ENCODE measurements at regions not wholly inside any gene's neighbourhood (a gene's known extent, or its start where the extent isn't known, plus 50 kb on each side); places are given as distances from the start of the nearest gene placed in this dataset.

DNA sequence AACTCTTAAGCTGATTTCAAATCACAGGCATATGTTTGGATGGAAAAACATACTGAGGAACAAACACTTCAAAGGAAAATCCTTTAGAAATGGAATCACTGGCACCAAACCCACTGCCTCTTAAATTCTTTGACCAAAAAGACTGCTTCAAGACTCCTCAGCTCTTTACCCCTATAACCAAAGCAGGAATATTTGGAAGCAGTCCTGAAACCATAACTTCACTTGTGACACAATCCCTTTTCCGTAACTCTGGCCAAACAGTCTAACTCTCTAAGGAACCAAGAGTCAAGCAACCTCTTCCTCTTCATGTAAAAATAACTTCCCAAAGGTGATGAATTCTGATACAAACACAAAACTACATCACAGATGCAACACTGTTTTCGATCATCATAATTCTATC, 104.3 kb downstream of the MTERF1 start:
- FAIRE-seq, result no peak

More for the DNA sequence above, 104.3 kb downstream of the MTERF1 start:
- ATAC-seq (no peak), DNase-seq (ENCODE audit: low spot score) (no peak)
- Histone ChIP-seq H4K20me1 (ENCODE audit: insufficient read depth, low read length) (no peaks in the 10 kb centered on the region), H3K36me3 (replicated peaks in 1 of 2; ENCODE audit: control insufficient read depth in 1 of 2, insufficient read depth in 2 of 2, low read length in 2 of 2) (no peaks in the 10 kb centered on the region), H3K4me2 (ENCODE audit: low read depth, low read length) (no peak overlapping the region), H3K79me2 (ENCODE audit: insufficient read depth, low read length) (no peaks in the 10 kb centered on the region), H3K9ac (ENCODE audit: insufficient read depth, low read depth, low read length) (no peak overlapping the region), H3K27me3 (ENCODE audit: control insufficient read depth in 1 of 2, insufficient read depth in 2 of 2, low read length in 2 of 2) (no peaks in the 10 kb centered on the region), H3K27ac (ENCODE audit: extremely low read length, insufficient read depth, low read length) (no peak overlapping the region), H3K4me3 (replicated peaks in 1 of 3; ENCODE audit: insufficient read depth in 1 of 3, low read depth in 2 of 3, low read length in 3 of 3) (no peak overlapping the region), H2AFZ (ENCODE audit: low read length) (no peak overlapping the region), H3K9me3 (ENCODE audit: low read length) (no peaks in the 10 kb centered on the region), H3K4me1 (ENCODE audit: insufficient read depth, low read length) (no peaks in the 10 kb centered on the region)
- 19% methylated on average over 2 of the region's 2 CpGs for WGBS (ENCODE audit: low lambda C conversion rate)
- no TSS peak for BruUV-seq (replicated peaks)
- intact Hi-C loops (cut with micrococcal nuclease; ENCODE audit: unreplicated experiment) (no loop called here), in situ Hi-C loops (cut with HindIII; ENCODE audit: extremely low pct_ligation_motif_present, low pct_unique_long_range_greater_than_20kb) (loop anchor here (25.0 kb wide), 1 partner anchor 689 kb away; no protein-coding TSS in a partner anchor)
- POLR2A ChIA-PET, result no interaction called here
- CTCF ChIA-PET (ENCODE audit: low intra/inter-chr PET ratio, low total read pairs), result no interaction called here
- no peak for TF ChIP-seq SAFB2 (CRISPR knock-in tag; IDR thresholded peaks at IDR 0.05; ENCODE audit: borderline replicate concordance, low read depth)
- no peak for TF ChIP-seq MLLT10 (CRISPR knock-in tag; IDR thresholded peaks at IDR 0.05)
- no peak for TF ChIP-seq ZNF75D (CRISPR knock-in tag; IDR thresholded peaks at IDR 0.05; ENCODE audit: borderline replicate concordance)
- no peak for TF ChIP-seq THYN1 (CRISPR knock-in tag; IDR thresholded peaks at IDR 0.05; ENCODE audit: borderline replicate concordance, low read depth)
- no peak for TF ChIP-seq SRSF9 (IDR thresholded peaks at IDR 0.05; ENCODE audit: borderline replicate concordance, insufficient read depth, low read depth, low read length, poor library complexity, severe bottlenecking)
- TF ChIP-seq ZBTB3 (CRISPR knock-in tag; IDR thresholded peaks at IDR 0.05; ENCODE audit: borderline replicate concordance, low read depth), result no peak
- TF ChIP-seq, protein P1, sequence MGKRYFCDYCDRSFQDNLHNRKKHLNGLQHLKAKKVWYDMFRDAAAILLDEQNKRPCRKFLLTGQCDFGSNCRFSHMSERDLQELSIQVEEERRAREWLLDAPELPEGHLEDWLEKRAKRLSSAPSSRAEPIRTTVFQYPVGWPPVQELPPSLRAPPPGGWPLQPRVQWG (CRISPR knock-in tag; IDR thresholded peaks at IDR 0.05; ENCODE audit: borderline replicate concordance, low read depth), result no peak
- TF ChIP-seq, protein P2, sequence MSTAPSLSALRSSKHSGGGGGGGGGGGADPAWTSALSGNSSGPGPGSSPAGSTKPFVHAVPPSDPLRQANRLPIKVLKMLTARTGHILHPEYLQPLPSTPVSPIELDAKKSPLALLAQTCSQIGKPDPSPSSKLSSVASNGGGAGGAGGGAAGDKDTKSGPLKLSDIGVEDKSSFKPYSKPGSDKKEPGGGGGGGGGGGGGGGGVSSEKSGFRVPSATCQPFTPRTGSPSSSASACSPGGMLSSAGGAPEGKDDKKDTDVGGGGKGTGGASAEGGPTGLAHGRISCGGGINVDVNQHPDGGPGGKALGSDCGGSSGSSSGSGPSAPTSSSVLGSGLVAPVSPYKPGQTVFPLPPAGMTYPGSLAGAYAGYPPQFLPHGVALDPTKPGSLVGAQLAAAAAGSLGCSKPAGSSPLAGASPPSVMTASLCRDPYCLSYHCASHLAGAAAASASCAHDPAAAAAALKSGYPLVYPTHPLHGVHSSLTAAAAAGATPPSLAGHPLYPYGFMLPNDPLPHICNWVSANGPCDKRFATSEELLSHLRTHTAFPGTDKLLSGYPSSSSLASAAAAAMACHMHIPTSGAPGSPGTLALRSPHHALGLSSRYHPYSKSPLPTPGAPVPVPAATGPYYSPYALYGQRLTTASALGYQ (CRISPR knock-in tag; IDR thresholded peaks at IDR 0.05), result no peak
- TF ChIP-seq NR2F1 (CRISPR knock-in tag; IDR thresholded peaks at IDR 0.05), result no peak
- no peak for TF ChIP-seq ZMYM3 (CRISPR knock-in tag; IDR thresholded peaks at IDR 0.05)
- TF ChIP-seq ZNF431 (CRISPR knock-in tag; IDR thresholded peaks at IDR 0.05; ENCODE audit: borderline replicate concordance, low read depth), result no peak
- no peak for TF ChIP-seq JUN (CRISPR knock-in tag; IDR thresholded peaks at IDR 0.05)
- no peak for TF ChIP-seq ZNF160 (CRISPR knock-in tag; IDR thresholded peaks at IDR 0.05)

Data from HepG2 (cell line).